ENCODE measurements at regions not wholly inside any gene's neighbourhood (a gene's known extent, or its start where the extent isn't known, plus 50 kb on each side); places are given as distances from the start of the nearest gene placed in this dataset.
"Not testable (repeated sequence)": the region's sequence is repeated elsewhere in the genome, so short reads cannot be mapped to it uniquely, and the experiment has no call there.

- no peak for DNase-seq
Measured at GRCh38 chr3:95710684-95711083, 1103.7 kb upstream of the EPHA6 start.

GRCh38 chr3:95711789-95712188, 1102.6 kb upstream of the EPHA6 start:
- DNase-seq: no peak

DNA sequence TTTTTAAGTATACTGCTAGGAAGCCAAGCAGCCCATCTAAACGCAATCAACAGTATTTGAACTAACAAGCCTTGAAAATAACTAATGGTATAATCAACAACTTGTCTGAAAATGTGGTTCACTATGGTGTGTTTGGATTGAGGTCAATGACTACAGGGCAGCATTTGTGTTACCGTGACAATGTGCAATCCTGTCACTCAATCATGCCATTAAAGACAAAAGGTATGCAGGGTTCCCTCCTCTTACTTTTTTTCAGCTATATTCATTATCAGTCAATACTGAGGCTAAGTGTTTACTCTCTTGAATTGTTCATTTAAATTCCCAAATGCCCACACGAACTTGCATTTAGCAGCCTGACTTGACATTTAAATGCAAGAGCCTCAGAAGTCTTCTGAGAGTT, 1099.3 kb upstream of the EPHA6 start:
- DNase-seq: no peak

DNA sequence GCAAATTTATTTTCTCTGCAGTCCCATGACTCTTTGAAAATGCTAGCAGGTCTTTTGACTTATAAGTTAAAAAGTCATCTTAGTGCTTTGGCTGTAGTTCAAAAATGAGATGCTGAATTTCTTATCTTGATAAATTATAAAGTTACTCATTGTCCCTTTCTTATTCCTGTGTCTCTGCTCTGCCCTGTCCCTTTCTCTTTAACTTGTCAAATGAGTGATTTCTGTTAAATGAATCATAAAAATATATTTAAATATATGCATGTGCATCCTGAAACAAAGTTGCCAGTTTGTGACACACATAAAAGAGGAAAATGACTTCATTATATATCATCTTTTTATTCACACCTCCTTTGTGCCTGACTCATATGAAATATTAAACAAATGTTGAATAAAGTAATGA, 1097.3 kb upstream of the EPHA6 start:
- DNase-seq: no peak

DNA sequence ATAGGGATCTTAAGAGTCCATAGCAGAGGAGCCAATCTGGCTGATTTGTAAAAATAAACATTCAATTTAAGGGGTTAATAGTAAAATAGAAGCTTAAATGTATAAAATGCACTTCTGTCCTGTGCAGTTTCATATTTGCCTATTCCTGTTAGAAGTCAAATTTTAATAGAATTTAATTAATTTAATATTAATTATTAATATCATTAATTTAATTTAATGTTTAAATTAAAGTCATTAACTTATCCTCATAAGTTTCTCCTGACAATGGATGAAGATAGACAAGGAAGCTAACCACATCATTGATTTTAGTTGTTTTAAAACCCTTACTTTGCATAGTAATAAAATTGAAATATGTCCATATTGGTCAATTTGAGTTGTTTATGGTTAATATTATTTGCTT, 1096.2 kb upstream of the EPHA6 start:
- DNase-seq: no peak

DNA sequence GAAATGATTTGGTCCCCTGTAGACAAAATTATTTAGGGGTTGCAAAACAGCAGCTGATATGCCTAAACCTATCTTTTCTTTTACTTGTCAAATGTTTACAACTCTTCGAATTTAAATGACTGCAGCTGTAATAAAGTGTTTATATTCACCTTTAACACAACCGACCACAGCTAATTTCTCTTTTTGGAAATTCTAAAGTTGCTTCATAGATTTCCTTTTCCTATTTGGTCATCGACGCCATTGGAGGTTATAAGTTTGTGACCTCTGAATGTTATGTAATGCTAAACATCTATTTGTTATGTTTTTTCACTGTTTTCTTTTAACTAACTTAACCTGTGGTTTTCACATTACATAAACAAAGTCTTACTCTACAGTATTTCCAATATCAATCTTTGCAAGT, 1094.9 kb upstream of the EPHA6 start:
- no peak for DNase-seq

DNA sequence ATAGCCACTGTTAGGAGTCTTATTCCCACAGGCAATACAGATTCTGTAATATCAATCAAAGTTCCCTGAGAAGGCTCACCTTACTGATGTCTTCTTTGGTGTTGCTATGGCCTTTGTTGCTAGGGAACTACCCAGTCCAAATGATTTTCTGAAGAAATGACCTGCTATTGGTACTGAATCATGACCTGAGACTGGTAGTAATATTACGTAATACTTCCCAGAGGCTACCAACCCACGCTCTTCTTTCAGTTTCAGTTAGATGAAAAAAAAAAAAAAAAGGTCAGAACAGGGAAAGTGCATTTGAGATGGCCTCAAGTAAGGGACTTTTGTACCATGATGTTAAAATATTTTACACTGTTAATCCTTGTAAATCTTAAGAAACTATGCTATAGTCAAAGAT, 1092.5 kb upstream of the EPHA6 start:
- no peak for DNase-seq

GRCh38 chr3:95725770-95726169, 1088.6 kb upstream of the EPHA6 start:
- no peak for DNase-seq

- DNase-seq: no peak
Measured at GRCh38 chr3:95731753-95732152, 1082.6 kb upstream of the EPHA6 start.

DNA sequence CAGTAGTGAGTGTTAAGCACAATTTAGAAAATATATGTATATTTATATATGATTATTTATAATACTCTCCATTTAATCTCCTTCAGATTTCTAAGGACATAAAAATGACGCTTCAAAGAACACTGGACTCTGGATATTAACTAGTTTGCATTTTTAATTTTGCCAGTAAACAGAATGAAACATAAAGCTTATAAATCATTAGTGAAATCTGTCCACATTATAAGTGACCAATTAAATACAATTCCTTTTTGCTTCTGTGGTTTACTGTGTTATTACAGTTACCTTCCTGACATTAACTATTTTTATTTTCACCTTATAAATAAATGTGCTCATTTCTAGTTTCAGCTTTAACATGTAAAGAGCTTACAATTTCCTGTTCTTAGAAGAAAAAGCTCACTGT, 1081.1 kb upstream of the EPHA6 start:
- no peak for DNase-seq

DNA sequence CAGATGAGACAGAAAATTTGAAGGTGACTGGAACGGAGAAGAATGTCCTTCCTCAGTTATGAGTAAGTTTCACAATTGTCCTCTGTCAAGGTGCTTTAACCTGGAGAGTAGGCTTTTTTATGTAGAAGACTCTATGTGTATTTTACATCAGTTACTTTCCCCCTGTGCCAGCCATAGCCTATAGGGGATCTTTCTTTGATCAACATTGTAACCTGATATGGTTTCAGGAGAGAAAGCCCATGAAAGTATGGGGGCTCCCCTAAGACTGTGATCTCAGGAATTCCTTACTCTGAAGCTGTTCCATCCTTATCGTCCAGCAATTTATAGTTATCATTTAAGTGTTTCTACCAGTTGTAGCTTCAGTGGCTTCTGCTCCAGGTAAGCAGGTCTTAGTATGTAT, 1076.3 kb upstream of the EPHA6 start:
- DNase-seq: no peak

GRCh38 chr3:95744896-95745295, 1069.5 kb upstream of the EPHA6 start:
- not testable (repeated sequence) for DNase-seq

GRCh38 chr3:95750097-95750496, 1064.3 kb upstream of the EPHA6 start:
- DNase-seq: no peak

GRCh38 chr3:95751509-95751908, 1062.9 kb upstream of the EPHA6 start:
- DNase-seq: no peak

DNA sequence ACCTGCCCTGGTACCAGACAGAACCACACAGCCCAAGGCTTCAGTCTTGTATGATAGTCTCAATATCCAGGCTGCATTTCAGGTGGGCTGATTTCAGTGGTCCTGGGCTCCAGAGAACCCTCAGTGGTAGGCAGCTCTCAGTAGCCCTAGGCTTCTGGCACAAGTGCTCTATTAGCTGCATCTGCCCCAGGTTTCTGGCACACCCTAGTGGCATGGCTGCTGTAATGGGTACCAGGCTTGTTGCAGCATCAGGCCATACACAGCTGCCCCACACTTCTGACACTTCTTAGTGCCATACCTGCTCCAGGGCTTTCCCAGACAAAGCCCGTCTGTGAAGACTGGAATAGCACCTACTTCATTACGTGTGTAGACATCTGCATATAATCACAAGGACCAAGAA, 1062.2 kb upstream of the EPHA6 start:
- no peak for DNase-seq

GRCh38 chr3:95758707-95759106, 1055.7 kb upstream of the EPHA6 start:
- no peak for DNase-seq

DNA sequence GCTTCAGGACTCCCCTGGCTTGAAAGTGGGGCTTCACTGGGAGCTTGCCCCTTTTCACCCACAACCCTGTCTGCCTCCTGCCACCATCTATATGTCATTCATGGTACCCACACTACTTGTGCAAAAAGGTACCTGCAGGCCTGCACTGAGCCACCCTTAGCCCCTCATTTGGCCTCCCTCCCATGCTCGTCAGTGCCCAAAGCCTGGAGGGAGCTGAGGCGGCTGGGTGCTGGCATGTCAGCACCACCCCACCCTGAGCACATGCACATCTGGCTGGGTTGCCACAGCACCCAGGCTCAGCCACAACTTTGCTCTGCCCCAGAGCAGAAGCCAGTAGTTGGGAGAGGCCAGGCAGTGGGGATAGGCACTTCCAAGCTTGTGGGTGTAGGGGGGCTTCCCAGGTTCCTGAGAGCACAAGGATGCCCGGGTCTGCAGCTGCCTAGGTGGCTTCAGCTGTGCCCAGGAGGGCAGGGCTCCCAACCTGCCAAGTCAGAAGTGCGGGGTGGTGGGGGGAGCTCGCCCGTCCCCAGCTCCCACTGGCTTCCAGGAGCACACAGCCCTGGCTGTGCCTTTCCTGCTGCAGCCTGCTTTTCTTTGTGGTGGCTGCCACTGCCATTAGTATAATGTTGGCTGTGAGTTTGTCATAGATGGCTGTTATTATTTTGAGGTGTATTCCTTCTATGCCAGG, 1054.6 kb upstream of the EPHA6 start:
- DNase-seq: no peak

- no peak for DNase-seq
Measured at GRCh38 chr3:95775486-95776094, 1038.8 kb upstream of the EPHA6 start.

DNA sequence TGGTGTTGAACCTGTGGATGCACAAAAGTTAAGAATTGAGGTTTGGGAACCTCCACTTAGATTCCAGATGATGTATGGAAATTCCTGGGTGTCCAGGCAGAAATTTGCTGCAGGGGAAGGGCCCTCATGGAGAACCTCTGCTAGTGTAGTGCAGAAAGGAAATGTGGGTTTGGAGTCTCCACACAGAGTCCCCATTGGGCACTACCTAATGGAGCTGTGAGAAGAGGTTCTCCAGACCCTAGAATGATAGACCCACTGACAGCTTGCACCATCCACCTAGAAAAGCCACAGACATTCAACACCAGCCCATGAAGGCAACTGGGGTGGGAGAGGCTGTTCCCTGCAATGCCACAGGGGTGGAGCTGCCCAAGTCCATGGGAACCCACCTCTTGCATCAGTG, 1032.8 kb upstream of the EPHA6 start:
- no peak for DNase-seq

DNA sequence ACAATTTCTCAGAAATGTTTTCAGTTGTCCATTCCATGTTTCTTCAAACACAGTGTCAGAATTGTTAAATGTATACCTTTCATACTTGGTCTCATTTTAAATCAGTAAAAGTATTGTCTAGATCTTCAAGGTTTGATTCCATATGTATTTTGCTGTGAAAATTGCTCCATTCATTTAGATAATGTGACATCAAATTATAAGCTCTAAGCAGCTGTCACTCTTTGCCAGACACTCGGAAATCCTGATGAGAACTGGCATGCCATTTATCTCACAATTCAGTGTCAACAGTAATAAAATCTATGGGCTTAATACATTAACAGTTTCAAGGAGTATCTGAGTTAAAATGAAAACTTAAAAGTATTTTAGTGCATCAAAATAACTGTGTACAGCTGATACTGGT, 1025.3 kb upstream of the EPHA6 start:
- DNase-seq: no peak

- no peak for DNase-seq
Measured at GRCh38 chr3:95797081-95797480, 1017.3 kb upstream of the EPHA6 start.

GRCh38 chr3:95798628-95799027, 1015.8 kb upstream of the EPHA6 start:
- DNase-seq: no peak

GRCh38 chr3:95810462-95810861, 1003.9 kb upstream of the EPHA6 start:
- DNase-seq: no peak

GRCh38 chr3:95813244-95813643, 1001.1 kb upstream of the EPHA6 start:
- no peak for DNase-seq

DNA sequence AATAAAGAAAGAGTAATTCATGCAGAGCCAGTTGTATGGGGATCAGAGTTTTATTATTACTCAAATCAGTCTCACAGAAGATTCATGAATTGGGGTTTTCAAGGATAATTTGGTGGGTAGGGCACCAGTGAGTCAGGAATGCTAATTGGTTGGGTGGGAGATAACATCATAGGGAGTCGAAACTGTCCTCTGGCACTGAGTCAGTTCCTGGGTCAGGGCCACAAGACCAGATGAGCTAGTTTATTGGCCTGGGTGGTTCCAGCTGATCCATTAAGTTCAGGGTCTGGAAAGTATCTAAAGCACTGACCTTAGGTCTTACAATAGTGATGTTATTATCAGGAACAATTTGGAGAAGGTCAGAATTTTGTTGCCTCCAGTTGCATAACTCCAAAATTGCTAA, 998.6 kb upstream of the EPHA6 start:
- DNase-seq: no peak
